ENCODE measurements at regions not wholly inside any gene's neighbourhood (a gene's known extent, or its start where the extent isn't known, plus 50 kb on each side); places are given as distances from the start of the nearest gene placed in this dataset.

- no peak for TF ChIP-seq CTCF (IDR thresholded peaks at IDR 0.05)
- TF ChIP-seq ZFX (IDR thresholded peaks at IDR 0.05; ENCODE audit: borderline replicate concordance): no peak
- no peak overlapping the region for H3K27ac ChIP-seq
Measured at GRCh38 chr6:67094431-67094946, 1387.5 kb upstream of the EYS start.

GRCh38 chr6:67073938-67074337, 1366.9 kb upstream of the EYS start:
- no peak overlapping the region for H3K27ac ChIP-seq
- no peak for TF ChIP-seq ZFX (IDR thresholded peaks at IDR 0.05; ENCODE audit: borderline replicate concordance)
- TF ChIP-seq CTCF (IDR thresholded peaks at IDR 0.05): no peak

GRCh38 chr6:67068781-67069180, 1361.8 kb upstream of the EYS start:
- no peak overlapping the region for H3K27ac ChIP-seq
- TF ChIP-seq ZFX (IDR thresholded peaks at IDR 0.05; ENCODE audit: borderline replicate concordance) (no peak), CTCF (IDR thresholded peaks at IDR 0.05) (no peak)

- H3K27ac ChIP-seq: no peak overlapping the region
- TF ChIP-seq CTCF (IDR thresholded peaks at IDR 0.05) (no peak), ZFX (IDR thresholded peaks at IDR 0.05; ENCODE audit: borderline replicate concordance) (no peak)
Measured at GRCh38 chr6:67064323-67064722, 1357.3 kb upstream of the EYS start.

GRCh38 chr6:67047996-67048395, 1341.0 kb upstream of the EYS start:
- no peak for TF ChIP-seq ZFX (IDR thresholded peaks at IDR 0.05; ENCODE audit: borderline replicate concordance)
- TF ChIP-seq CTCF (IDR thresholded peaks at IDR 0.05): no peak
- H3K27ac ChIP-seq: no peak overlapping the region

- H3K27ac ChIP-seq: no peak overlapping the region
- TF ChIP-seq ZFX (IDR thresholded peaks at IDR 0.05; ENCODE audit: borderline replicate concordance): no peak
- no peak for TF ChIP-seq CTCF (IDR thresholded peaks at IDR 0.05)
Measured at GRCh38 chr6:67045076-67045475, 1338.0 kb upstream of the EYS start.

GRCh38 chr6:67031451-67031850, 1324.4 kb upstream of the EYS start:
- no peak overlapping the region for H3K27ac ChIP-seq
- TF ChIP-seq CTCF (IDR thresholded peaks at IDR 0.05) (no peak), ZFX (IDR thresholded peaks at IDR 0.05; ENCODE audit: borderline replicate concordance) (no peak)
